GM23338 (cell line): ENCODE measurements at regions not wholly inside any gene's neighbourhood (a gene's known extent, or its start where the extent isn't known, plus 50 kb on each side); places are given as distances from the start of the nearest gene placed in this dataset.
A peak's percentile ranks its signal among the peaks of the same experiment; 100 is the strongest.

Experiments
- ATAC-seq: fragments of 200-7000 bp; cut with Tn5 transposase; 3 replicates; pipeline ENCODE4 v1.9.1; 2020
- DNase-seq: peaks from one replicate; pipeline ENCODE4 v3.0.0-alpha.2; 2015; ENCODE audit warnings: low spot score
- H2AFZ ChIP-seq: fragments of 200-600 bp; sonication (generic); 2 replicates; pipeline ENCODE4 v1.8.0; 2016; ENCODE audit warnings: antibody characterized with exemption, mild to moderate bottlenecking, moderate library complexity
- H3F3A ChIP-seq: fragments of 200-600 bp; sonication (generic); replicated peaks from 2 replicates; pipeline ENCODE4 v1.8.0; 2017; ENCODE audit warnings: antibody characterized with exemption, mixed run types, low read depth
- H3K27ac ChIP-seq: fragments of 200-600 bp; sonication (generic); 2 replicates; pipeline ENCODE4 v1.6.1; 2016; ENCODE audit warnings: low read depth
- H3K27me3 ChIP-seq: fragments of 200-600 bp; sonication (generic); 2 replicates; pipeline ENCODE4 v1.8.0; 2016; ENCODE audit warnings: mild to moderate bottlenecking, mixed run types, moderate library complexity; ENCODE audit not compliant: insufficient read depth
- H3K36me3 ChIP-seq: fragments of 200-600 bp; sonication (generic); 2 replicates; pipeline ENCODE4 v1.8.0; 2016; ENCODE audit warnings: mild to moderate bottlenecking; ENCODE audit not compliant: insufficient read depth
- H3K4me1 ChIP-seq: fragments of 200-600 bp; sonication (generic); 2 replicates; pipeline ENCODE4 v1.8.0; 2016; ENCODE audit warnings: mild to moderate bottlenecking, moderate library complexity; ENCODE audit not compliant: insufficient read depth
- H3K4me2 ChIP-seq: fragments of 200-600 bp; sonication (generic); 2 replicates; pipeline ENCODE4 v1.7.1; 2017; ENCODE audit warnings: mixed run types
- H3K4me3 ChIP-seq: fragments of 200-600 bp; sonication (generic); 2 replicates; pipeline ENCODE4 v1.6.1; 2016; ENCODE audit warnings: mixed run types
- H3K79me2 ChIP-seq: fragments of 200-600 bp; sonication (generic); replicated peaks from 2 replicates; pipeline ENCODE4 v1.8.0; 2017; ENCODE audit warnings: mild to moderate bottlenecking; ENCODE audit not compliant: insufficient read depth
- H3K9me2 ChIP-seq: fragments of 200-600 bp; sonication (generic); 2 replicates; pipeline ENCODE4 v1.8.0; 2017; ENCODE audit not compliant: insufficient read depth
- H4K20me1 ChIP-seq: fragments of 200-600 bp; sonication (generic); replicated peaks from 2 replicates; pipeline ENCODE4 v1.8.0; 2017; ENCODE audit warnings: mild to moderate bottlenecking; ENCODE audit not compliant: insufficient read depth
- H3K27ac Mint-ChIP-seq: 2 replicates; pipeline ENCODE4 v1.8.0; 2020; ENCODE audit warnings: inconsistent platforms, mild to moderate bottlenecking, moderate library complexity, mixed read lengths
- H3K27me3 Mint-ChIP-seq: 3 replicates; pipeline ENCODE4 v1.8.0; 2022; ENCODE audit warnings: low read depth, mild to moderate bottlenecking, moderate library complexity, mixed read lengths, inconsistent platforms; ENCODE audit not compliant: insufficient read depth, poor library complexity
- H3K36me3 Mint-ChIP-seq: 3 replicates; pipeline ENCODE4 v1.8.0; 2021; ENCODE audit warnings: low read depth, mild to moderate bottlenecking, inconsistent platforms, moderate library complexity, mixed read lengths
- H3K4me1 Mint-ChIP-seq: 3 replicates; pipeline ENCODE4 v1.8.0; 2020; ENCODE audit warnings: mild to moderate bottlenecking, inconsistent platforms, mixed read lengths
- H3K4me3 Mint-ChIP-seq: 3 replicates; pipeline ENCODE4 v1.8.0; 2021; ENCODE audit warnings: moderate library complexity, mild to moderate bottlenecking, inconsistent platforms, mixed read lengths
- H3K9me3 Mint-ChIP-seq: 3 replicates; pipeline ENCODE4 v1.8.0; 2020; ENCODE audit warnings: moderate library complexity, mild to moderate bottlenecking, inconsistent platforms, mixed read lengths
- CREB1 ChIP-seq: fragments of 250-450 bp; sonication (Bioruptor Pico); IDR thresholded peaks from 2 replicates; pipeline ENCODE4 v1.5.0; 2020; ENCODE audit warnings: low read depth, mild to moderate bottlenecking, moderate library complexity
- EZH2 ChIP-seq: fragments of 200-600 bp; sonication (generic); IDR thresholded peaks from one replicate; pipeline ENCODE4 v1.8.0; 2017; ENCODE audit warnings: antibody characterized with exemption, mild to moderate bottlenecking, low read depth; ENCODE audit not compliant: unreplicated experiment
- EZH2phosphoT487 ChIP-seq: fragments of 200-600 bp; sonication (generic); IDR thresholded peaks from one replicate; pipeline ENCODE4 v1.8.1; 2018; ENCODE audit warnings: antibody characterized with exemption; ENCODE audit not compliant: unreplicated experiment
- JUNB ChIP-seq: IDR thresholded peaks from one replicate; pipeline ENCODE4 v1.6.1; 2016; ENCODE audit warnings: antibody characterized with exemption; ENCODE audit not compliant: unreplicated experiment
- NANOG ChIP-seq: IDR thresholded peaks from 2 replicates; pipeline ENCODE4 v1.6.1; 2016; ENCODE audit warnings: antibody characterized with exemption, borderline replicate concordance
- POLR2AphosphoS5 ChIP-seq: IDR thresholded peaks from 2 replicates; pipeline ENCODE4 v1.6.1; 2016; ENCODE audit warnings: antibody characterized with exemption, low read depth
- STAT1 ChIP-seq: IDR thresholded peaks from one replicate; pipeline ENCODE4 v1.6.1; 2016; ENCODE audit warnings: antibody characterized with exemption; ENCODE audit not compliant: unreplicated experiment
- ZNF331 ChIP-seq: fragments of 250-450 bp; sonication (Bioruptor Pico); IDR thresholded peaks from 2 replicates; pipeline ENCODE4 v1.5.0; 2020; ENCODE audit warnings: low read depth, mild to moderate bottlenecking, moderate library complexity
- ZNF462 ChIP-seq: fragments of 250-450 bp; sonication (Bioruptor Pico); IDR thresholded peaks from 2 replicates; pipeline ENCODE4 v1.5.0; 2020; ENCODE audit warnings: mild to moderate bottlenecking, moderate library complexity
- TF ChIP-seq, protein P1 (sequence below): IDR thresholded peaks from one replicate; pipeline ENCODE4 v1.6.1; 2018; ENCODE audit warnings: antibody characterized with exemption; ENCODE audit not compliant: unreplicated experiment
- TF ChIP-seq, protein P2 (sequence below), 2 experiments: fragments of 200-600 bp in 1 of 2; sonication (generic) in 1 of 2; conservative IDR thresholded peaks; 2 replicates each; pipeline versions ENCODE4 v1.5.1 to v1.6.1; 2016 to 2017; ENCODE audit warnings: antibody characterized with exemption in 2 of 2, low read depth in 2 of 2, mild to moderate bottlenecking in 2 of 2, moderate library complexity in 1 of 2
- TF ChIP-seq, protein P3 (sequence below): IDR thresholded peaks from 2 replicates; pipeline ENCODE4 v1.6.1; 2016; ENCODE audit warnings: antibody characterized with exemption

- Mint-ChIP-seq H3K27me3 (peaks cover 16% of the 10 kb centered on the region), H3K9me3 (peaks cover 13% of the 10 kb centered on the region; the same call in 2 of the 3 replicates), H3K36me3 (peaks cover 6% of the 10 kb centered on the region; the same call in 1 of the 3 replicates), H3K27ac (peak overlapping the region; percentile 65; the same call in 1 of the 2 replicates), H3K4me1 (peaks cover 35% of the 10 kb centered on the region), H3K4me3 (no peak overlapping the region)
- H3K4me1 ChIP-seq, result peaks cover 25% of the 10 kb centered on the region
- H3K36me3 ChIP-seq, result no peaks in the 10 kb centered on the region
- no peak for DNase-seq
- H3F3A ChIP-seq, result peaks cover 33% of the 10 kb centered on the region
- no peaks in the 10 kb centered on the region for H3K79me2 ChIP-seq
- TF ChIP-seq ZNF462 (CRISPR knock-in tag) (no peak), POLR2AphosphoS5 (no peak), CREB1 (no peak), EZH2 (no peak), ZNF331 (no peak), EZH2phosphoT487 (no peak), JUNB (no peak), NANOG (no peak), STAT1 (no peak)
- TF ChIP-seq, protein P1, sequence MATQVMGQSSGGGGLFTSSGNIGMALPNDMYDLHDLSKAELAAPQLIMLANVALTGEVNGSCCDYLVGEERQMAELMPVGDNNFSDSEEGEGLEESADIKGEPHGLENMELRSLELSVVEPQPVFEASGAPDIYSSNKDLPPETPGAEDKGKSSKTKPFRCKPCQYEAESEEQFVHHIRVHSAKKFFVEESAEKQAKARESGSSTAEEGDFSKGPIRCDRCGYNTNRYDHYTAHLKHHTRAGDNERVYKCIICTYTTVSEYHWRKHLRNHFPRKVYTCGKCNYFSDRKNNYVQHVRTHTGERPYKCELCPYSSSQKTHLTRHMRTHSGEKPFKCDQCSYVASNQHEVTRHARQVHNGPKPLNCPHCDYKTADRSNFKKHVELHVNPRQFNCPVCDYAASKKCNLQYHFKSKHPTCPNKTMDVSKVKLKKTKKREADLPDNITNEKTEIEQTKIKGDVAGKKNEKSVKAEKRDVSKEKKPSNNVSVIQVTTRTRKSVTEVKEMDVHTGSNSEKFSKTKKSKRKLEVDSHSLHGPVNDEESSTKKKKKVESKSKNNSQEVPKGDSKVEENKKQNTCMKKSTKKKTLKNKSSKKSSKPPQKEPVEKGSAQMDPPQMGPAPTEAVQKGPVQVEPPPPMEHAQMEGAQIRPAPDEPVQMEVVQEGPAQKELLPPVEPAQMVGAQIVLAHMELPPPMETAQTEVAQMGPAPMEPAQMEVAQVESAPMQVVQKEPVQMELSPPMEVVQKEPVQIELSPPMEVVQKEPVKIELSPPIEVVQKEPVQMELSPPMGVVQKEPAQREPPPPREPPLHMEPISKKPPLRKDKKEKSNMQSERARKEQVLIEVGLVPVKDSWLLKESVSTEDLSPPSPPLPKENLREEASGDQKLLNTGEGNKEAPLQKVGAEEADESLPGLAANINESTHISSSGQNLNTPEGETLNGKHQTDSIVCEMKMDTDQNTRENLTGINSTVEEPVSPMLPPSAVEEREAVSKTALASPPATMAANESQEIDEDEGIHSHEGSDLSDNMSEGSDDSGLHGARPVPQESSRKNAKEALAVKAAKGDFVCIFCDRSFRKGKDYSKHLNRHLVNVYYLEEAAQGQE, result no peak
- TF ChIP-seq, protein P2, sequence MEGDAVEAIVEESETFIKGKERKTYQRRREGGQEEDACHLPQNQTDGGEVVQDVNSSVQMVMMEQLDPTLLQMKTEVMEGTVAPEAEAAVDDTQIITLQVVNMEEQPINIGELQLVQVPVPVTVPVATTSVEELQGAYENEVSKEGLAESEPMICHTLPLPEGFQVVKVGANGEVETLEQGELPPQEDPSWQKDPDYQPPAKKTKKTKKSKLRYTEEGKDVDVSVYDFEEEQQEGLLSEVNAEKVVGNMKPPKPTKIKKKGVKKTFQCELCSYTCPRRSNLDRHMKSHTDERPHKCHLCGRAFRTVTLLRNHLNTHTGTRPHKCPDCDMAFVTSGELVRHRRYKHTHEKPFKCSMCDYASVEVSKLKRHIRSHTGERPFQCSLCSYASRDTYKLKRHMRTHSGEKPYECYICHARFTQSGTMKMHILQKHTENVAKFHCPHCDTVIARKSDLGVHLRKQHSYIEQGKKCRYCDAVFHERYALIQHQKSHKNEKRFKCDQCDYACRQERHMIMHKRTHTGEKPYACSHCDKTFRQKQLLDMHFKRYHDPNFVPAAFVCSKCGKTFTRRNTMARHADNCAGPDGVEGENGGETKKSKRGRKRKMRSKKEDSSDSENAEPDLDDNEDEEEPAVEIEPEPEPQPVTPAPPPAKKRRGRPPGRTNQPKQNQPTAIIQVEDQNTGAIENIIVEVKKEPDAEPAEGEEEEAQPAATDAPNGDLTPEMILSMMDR (conservative IDR thresholded peaks at IDR 0.05; ENCODE audit: low read depth in 2 of 2), result no peak
- TF ChIP-seq, protein P3, sequence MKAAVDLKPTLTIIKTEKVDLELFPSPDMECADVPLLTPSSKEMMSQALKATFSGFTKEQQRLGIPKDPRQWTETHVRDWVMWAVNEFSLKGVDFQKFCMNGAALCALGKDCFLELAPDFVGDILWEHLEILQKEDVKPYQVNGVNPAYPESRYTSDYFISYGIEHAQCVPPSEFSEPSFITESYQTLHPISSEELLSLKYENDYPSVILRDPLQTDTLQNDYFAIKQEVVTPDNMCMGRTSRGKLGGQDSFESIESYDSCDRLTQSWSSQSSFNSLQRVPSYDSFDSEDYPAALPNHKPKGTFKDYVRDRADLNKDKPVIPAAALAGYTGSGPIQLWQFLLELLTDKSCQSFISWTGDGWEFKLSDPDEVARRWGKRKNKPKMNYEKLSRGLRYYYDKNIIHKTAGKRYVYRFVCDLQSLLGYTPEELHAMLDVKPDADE, result no peak
- H2AFZ ChIP-seq, result no peak overlapping the region
- no peaks in the 10 kb centered on the region for H4K20me1 ChIP-seq
- H3K4me2 ChIP-seq, result no peak overlapping the region
- H3K4me3 ChIP-seq, result no peak overlapping the region
- ATAC-seq, result no peak
- H3K27me3 ChIP-seq, result no peaks in the 10 kb centered on the region
- H3K9me2 ChIP-seq, result no peaks in the 10 kb centered on the region; the same call in 1 of the 2 replicates
- no peak overlapping the region for H3K27ac ChIP-seq
These were observed 154.5 kb upstream of the IER5L start for GRCh38 chr9:129332581-129332980.
